Keratinocyte (primary cell): ENCODE measurements at regions not wholly inside any gene's neighbourhood (a gene's known extent, or its start where the extent isn't known, plus 50 kb on each side); places are given as distances from the start of the nearest gene placed in this dataset.

ENCODE experiments used
- CTCF ChIP-seq, 3 experiments: IDR thresholded peaks in 1 of 3; conservative IDR thresholded peaks in 1 of 3; optimal IDR thresholded peaks in 1 of 3; 2 replicates in 2 of 3; 3 replicates in 1 of 3; pipeline versions ENCODE3 to v1.5.1; 2011; ENCODE audit warnings: low read length in 3 of 3, mild to moderate bottlenecking in 3 of 3, moderate library complexity in 2 of 3, control low read depth in 1 of 3, inconsistent platforms in 1 of 3; ENCODE audit not compliant: insufficient read depth in 2 of 3; ENCODE audit errors: extremely low read depth in 1 of 3
- EZH2 ChIP-seq: IDR thresholded peaks from one replicate; pipeline ENCODE4 v1.6.1; 2012; ENCODE audit warnings: inconsistent platforms, mild to moderate bottlenecking, low read length, moderate library complexity

- TF ChIP-seq CTCF (optimal IDR thresholded peaks at IDR 0.05 in 1 of 3, IDR thresholded peaks at IDR 0.05 in 1 of 3, conservative IDR thresholded peaks at IDR 0.05 in 1 of 3; ENCODE audit: extremely low read depth in 1 of 3, insufficient read depth in 2 of 3, low read length in 3 of 3) (no peak), EZH2 (no peak)
These were observed 395.2 kb downstream of the RAB38 start for GRCh38 chr11:87780068-87780413.
